ENCODE measurements at regions not wholly inside any gene's neighbourhood (a gene's known extent, or its start where the extent isn't known, plus 50 kb on each side); places are given as distances from the start of the nearest gene placed in this dataset.
A peak's percentile ranks its signal among the peaks of the same experiment; 100 is the strongest.
"Not testable (repeated sequence)": the region's sequence is repeated elsewhere in the genome, so short reads cannot be mapped to it uniquely, and the experiment has no call there.

DNA sequence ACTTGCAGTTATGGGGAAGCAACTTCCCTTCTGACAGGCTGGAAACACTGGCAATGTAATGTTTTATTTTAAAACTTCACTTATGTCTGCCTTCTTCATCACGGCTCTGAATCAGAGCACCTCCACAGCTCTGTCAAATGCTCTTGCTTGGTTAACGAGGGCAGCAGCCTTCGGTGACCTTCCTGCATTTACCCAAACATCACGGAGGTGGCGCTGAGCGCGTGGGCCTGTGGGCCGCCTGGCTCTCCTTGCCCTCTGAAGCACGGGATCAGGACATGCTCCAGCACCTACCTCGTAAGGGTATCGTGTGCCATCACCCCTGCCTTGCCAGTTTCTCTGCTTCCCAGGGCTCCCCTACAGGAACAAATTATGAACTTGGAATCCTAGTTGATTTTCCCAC lies 310.0 kb downstream of the TEX29 start:
- Mint-ChIP-seq H3K27ac (no peak overlapping the region), H3K36me3 (ENCODE audit: insufficient read depth in 1 of 3, low read depth in 3 of 3) (no peaks in the 10 kb centered on the region), H3K4me1 (peaks cover 32 to 40% of the 10 kb centered on the region in 2 experiments), H3K27me3 (ENCODE audit: low read depth) (peaks cover 19% of the 10 kb centered on the region), H3K9me3 (no peaks in the 10 kb centered on the region), H3K4me3 (no peak overlapping the region)
- Histone ChIP-seq H2AK5ac (ENCODE audit: insufficient read length, low read length) (no peak overlapping the region), H3T11ph (ENCODE audit: low read length) (no peak overlapping the region), H3K27ac (ENCODE audit: insufficient read length, low read depth, low read length) (no peak overlapping the region), H4K20me1 (ENCODE audit: control insufficient read depth, insufficient read depth, insufficient read length) (no peaks in the 10 kb centered on the region), H3K56ac (ENCODE audit: insufficient read length, low read depth, low read length) (no peak overlapping the region), H2AFZ (ENCODE audit: low read length) (no peak overlapping the region), H4K8ac (replicated peaks; ENCODE audit: insufficient read length, low read depth, low read length) (no peak overlapping the region), H2BK20ac (ENCODE audit: low read depth, low read length, poor library complexity, severe bottlenecking) (no peak overlapping the region), H3K14ac (ENCODE audit: insufficient read depth, low read length) (no peak overlapping the region), H3K23me2 (ENCODE audit: insufficient read length, low read depth, low read length, poor library complexity, severe bottlenecking) (no peaks in the 10 kb centered on the region), H3K9me3 (ENCODE audit: control insufficient read depth, low read depth, low read length) (no peaks in the 10 kb centered on the region), H3K4me1 (ENCODE audit: insufficient read depth, low read length) (peaks cover 11% of the 10 kb centered on the region; the same call in 1 of the 2 replicates), H2BK15ac (ENCODE audit: low read depth, low read length) (no peak overlapping the region), H3K79me2 (ENCODE audit: insufficient read depth, low read length) (no peaks in the 10 kb centered on the region), H2BK12ac (ENCODE audit: insufficient read length, low read depth, low read length) (no peak overlapping the region), H2BK120ac (ENCODE audit: low read depth, low read length, poor library complexity, severe bottlenecking) (no peak overlapping the region), H3K4me2 (ENCODE audit: insufficient read depth, insufficient read length, low read length) (no peak overlapping the region), H3K4ac (ENCODE audit: low read depth, low read length) (no peak overlapping the region), H2BK5ac (ENCODE audit: insufficient read length, low read length) (no peak overlapping the region), H3K18ac (ENCODE audit: insufficient read length, low read depth, low read length) (no peak overlapping the region), H3K27me3 (ENCODE audit: insufficient read depth, low read length) (no peaks in the 10 kb centered on the region), H3K9ac (ENCODE audit: extremely low read depth, insufficient read length, low read length) (no peak overlapping the region), H4K91ac (ENCODE audit: insufficient read length, low read depth, low read length) (no peak overlapping the region), H4K5ac (ENCODE audit: insufficient read length, low read depth, low read length) (no peak overlapping the region), H3K23ac (ENCODE audit: insufficient read length, low read depth, low read length) (no peak overlapping the region), H3K79me1 (ENCODE audit: insufficient read depth, low read depth, low read length, poor library complexity, severe bottlenecking) (no peaks in the 10 kb centered on the region)
- DNase-seq = peak; percentile 59
- TF ChIP-seq, protein P1, sequence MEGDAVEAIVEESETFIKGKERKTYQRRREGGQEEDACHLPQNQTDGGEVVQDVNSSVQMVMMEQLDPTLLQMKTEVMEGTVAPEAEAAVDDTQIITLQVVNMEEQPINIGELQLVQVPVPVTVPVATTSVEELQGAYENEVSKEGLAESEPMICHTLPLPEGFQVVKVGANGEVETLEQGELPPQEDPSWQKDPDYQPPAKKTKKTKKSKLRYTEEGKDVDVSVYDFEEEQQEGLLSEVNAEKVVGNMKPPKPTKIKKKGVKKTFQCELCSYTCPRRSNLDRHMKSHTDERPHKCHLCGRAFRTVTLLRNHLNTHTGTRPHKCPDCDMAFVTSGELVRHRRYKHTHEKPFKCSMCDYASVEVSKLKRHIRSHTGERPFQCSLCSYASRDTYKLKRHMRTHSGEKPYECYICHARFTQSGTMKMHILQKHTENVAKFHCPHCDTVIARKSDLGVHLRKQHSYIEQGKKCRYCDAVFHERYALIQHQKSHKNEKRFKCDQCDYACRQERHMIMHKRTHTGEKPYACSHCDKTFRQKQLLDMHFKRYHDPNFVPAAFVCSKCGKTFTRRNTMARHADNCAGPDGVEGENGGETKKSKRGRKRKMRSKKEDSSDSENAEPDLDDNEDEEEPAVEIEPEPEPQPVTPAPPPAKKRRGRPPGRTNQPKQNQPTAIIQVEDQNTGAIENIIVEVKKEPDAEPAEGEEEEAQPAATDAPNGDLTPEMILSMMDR (conservative IDR thresholded peaks at IDR 0.05) = peak; percentile 57
- no CpG with 5 or more reads among the region's 11 CpGs for WGBS (ENCODE audit: extremely low coverage, insufficient read length, low lambda C conversion rate)

DNA sequence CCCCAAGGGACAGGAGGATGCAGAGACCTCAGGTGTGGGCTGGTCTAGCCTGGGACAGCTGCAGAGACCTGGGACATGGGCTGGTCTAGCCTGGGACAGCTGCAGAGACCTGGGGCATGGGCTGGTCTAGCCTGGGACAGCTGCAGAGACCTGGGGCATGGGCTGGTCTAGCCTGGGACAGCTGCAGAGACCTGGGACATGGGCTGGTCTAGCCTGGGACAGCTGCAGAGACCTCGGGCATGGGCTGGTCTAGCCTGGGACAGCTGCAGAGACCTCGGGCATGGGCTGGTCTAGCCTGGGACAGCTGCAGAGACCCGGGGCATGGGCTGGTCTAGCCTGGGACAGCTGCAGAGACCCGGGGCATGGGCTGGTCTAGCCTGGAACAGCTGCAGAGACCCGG lies 310.8 kb downstream of the TEX29 start:
- H3K14ac ChIP-seq (ENCODE audit: insufficient read depth, low read length); H3K9me3 Mint-ChIP-seq: not testable (repeated sequence)

More for the DNA sequence above, 310.8 kb downstream of the TEX29 start:
- not testable (repeated sequence) for H3K36me3 Mint-ChIP-seq (ENCODE audit: insufficient read depth in 1 of 3, low read depth in 3 of 3); H3K79me1 ChIP-seq (ENCODE audit: insufficient read depth, low read depth, low read length, poor library complexity, severe bottlenecking); H2BK5ac ChIP-seq (ENCODE audit: insufficient read length, low read length); H3K4ac ChIP-seq (ENCODE audit: low read depth, low read length); H4K20me1 ChIP-seq (ENCODE audit: control insufficient read depth, insufficient read depth, insufficient read length); H2BK15ac ChIP-seq (ENCODE audit: low read depth, low read length); H3K56ac ChIP-seq (ENCODE audit: insufficient read length, low read depth, low read length); H4K8ac ChIP-seq (replicated peaks; ENCODE audit: insufficient read length, low read depth, low read length); H3K23me2 ChIP-seq (ENCODE audit: insufficient read length, low read depth, low read length, poor library complexity, severe bottlenecking); H3K27ac Mint-ChIP-seq; H3K9ac ChIP-seq (ENCODE audit: extremely low read depth, insufficient read length, low read length); H2BK12ac ChIP-seq (ENCODE audit: insufficient read length, low read depth, low read length); H3K4me3 Mint-ChIP-seq; H4K91ac ChIP-seq (ENCODE audit: insufficient read length, low read depth, low read length); H3K23ac ChIP-seq (ENCODE audit: insufficient read length, low read depth, low read length); H3K79me2 ChIP-seq (ENCODE audit: insufficient read depth, low read length); H3K9me3 ChIP-seq (ENCODE audit: control insufficient read depth, low read depth, low read length); H3K4me2 ChIP-seq (ENCODE audit: insufficient read depth, insufficient read length, low read length); H2BK120ac ChIP-seq (ENCODE audit: low read depth, low read length, poor library complexity, severe bottlenecking); H2AFZ ChIP-seq (ENCODE audit: low read length); H3K27ac ChIP-seq (ENCODE audit: insufficient read length, low read depth, low read length); H3K18ac ChIP-seq (ENCODE audit: insufficient read length, low read depth, low read length); H3K27me3 ChIP-seq (ENCODE audit: insufficient read depth, low read length); H2AK5ac ChIP-seq (ENCODE audit: insufficient read length, low read length); H3T11ph ChIP-seq (ENCODE audit: low read length); H4K5ac ChIP-seq (ENCODE audit: insufficient read length, low read depth, low read length); H2BK20ac ChIP-seq (ENCODE audit: low read depth, low read length, poor library complexity, severe bottlenecking); DNase-seq
- H3K4me1 Mint-ChIP-seq = peaks cover 38 to 47% of the 10 kb centered on the region in 2 experiments
- peaks cover 19% of the 10 kb centered on the region for H3K27me3 Mint-ChIP-seq (ENCODE audit: low read depth)
- no CpG with 5 or more reads among the region's 5 CpGs for WGBS (ENCODE audit: extremely low coverage, insufficient read length, low lambda C conversion rate)
- peaks cover 11% of the 10 kb centered on the region; the same call in 1 of the 2 replicates for H3K4me1 ChIP-seq (ENCODE audit: insufficient read depth, low read length)
